ENCODE measurements at regions not wholly inside any gene's neighbourhood (a gene's known extent, or its start where the extent isn't known, plus 50 kb on each side); places are given as distances from the start of the nearest gene placed in this dataset.
A peak's percentile ranks its signal among the peaks of the same experiment; 100 is the strongest.

- TF ChIP-seq ZNF18 (CRISPR knock-in tag; IDR thresholded peaks at IDR 0.05; ENCODE audit: insufficient replicate concordance), result no peak
- TF ChIP-seq RFX5 (IDR thresholded peaks at IDR 0.05; ENCODE audit: low read depth, low read length), result no peak
- TF ChIP-seq MAF1 (CRISPR knock-in tag; IDR thresholded peaks at IDR 0.05; ENCODE audit: borderline replicate concordance), result no peak
- TF ChIP-seq JDP2 (CRISPR knock-in tag; IDR thresholded peaks at IDR 0.05; ENCODE audit: borderline replicate concordance), result no peak
- TF ChIP-seq SKI (IDR thresholded peaks at IDR 0.05; ENCODE audit: partially characterized antibody), result no peak
- no peak for TF ChIP-seq ZNF335 (CRISPR knock-in tag; IDR thresholded peaks at IDR 0.05)
- TF ChIP-seq CEBPB (IDR thresholded peaks at IDR 0.05; ENCODE audit: borderline replicate concordance, low read depth, low read length), result peak; percentile 92
- TF ChIP-seq MTERF4 (CRISPR knock-in tag; IDR thresholded peaks at IDR 0.05), result no peak
- TF ChIP-seq ZNF678 (CRISPR knock-in tag; IDR thresholded peaks at IDR 0.05), result no peak
- TF ChIP-seq HMG20A (CRISPR knock-in tag; IDR thresholded peaks at IDR 0.05; ENCODE audit: borderline replicate concordance), result peak; percentile 42; the same call in 1 of the 2 replicates
- TF ChIP-seq ZNF609 (CRISPR knock-in tag; IDR thresholded peaks at IDR 0.05; ENCODE audit: borderline replicate concordance), result no peak
- TF ChIP-seq CBX1 (IDR thresholded peaks at IDR 0.05; ENCODE audit: low read depth), result no peak
- TF ChIP-seq ZNF17 (CRISPR knock-in tag; IDR thresholded peaks at IDR 0.05), result no peak
- no peak for TF ChIP-seq FIP1L1 (IDR thresholded peaks at IDR 0.05; ENCODE audit: borderline replicate concordance, insufficient read depth, low read depth, low read length)
- TF ChIP-seq ZNF572 (CRISPR knock-in tag; IDR thresholded peaks at IDR 0.05), result no peak
- TF ChIP-seq SOX5 (CRISPR knock-in tag; IDR thresholded peaks at IDR 0.05; ENCODE audit: borderline replicate concordance), result peak; percentile 32; the same call in 1 of the 2 replicates
- no peak for TF ChIP-seq ZHX1 (CRISPR knock-in tag; IDR thresholded peaks at IDR 0.05; ENCODE audit: low read depth)
- no peak for TF ChIP-seq ZNF44 (CRISPR knock-in tag; IDR thresholded peaks at IDR 0.05)
- 0 out of 2 replicates have a peak, but pooled peaks have one; percentile 15 for TF ChIP-seq FOXK1 (CRISPR knock-in tag; IDR thresholded peaks at IDR 0.05; ENCODE audit: borderline replicate concordance, low read depth)
- no peak for TF ChIP-seq RXRA (CRISPR knock-in tag; IDR thresholded peaks at IDR 0.05)
Observed at GRCh38 chr5:35416217-35416988, 186.1 kb upstream of the PRLR start (continued).

Data from HepG2 (cell line).